MM.1S (cell line): ENCODE measurements at regions not wholly inside any gene's neighbourhood (a gene's known extent, or its start where the extent isn't known, plus 50 kb on each side); places are given as distances from the start of the nearest gene placed in this dataset.
"Not testable (repeated sequence)": the region's sequence is repeated elsewhere in the genome, so short reads cannot be mapped to it uniquely, and the experiment has no call there.

Experiments
- DNase-seq: peaks from one replicate; pipeline ENCODE4 v3.0.0-alpha.2; 2015
- H2AFZ ChIP-seq: fragments of 300-600 bp; sonication (generic); 2 replicates; pipeline ENCODE4 v1.6.0; 2016; ENCODE audit warnings: antibody characterized with exemption, low read length
- H3F3A ChIP-seq: fragments of 300-600 bp; sonication (generic); 2 replicates; pipeline ENCODE4 v1.6.1; 2016; ENCODE audit warnings: mild to moderate bottlenecking, antibody characterized with exemption, low read length, moderate library complexity, mixed read lengths; ENCODE audit not compliant: insufficient read depth
- H3K27ac ChIP-seq: fragments of 300-600 bp; sonication (generic); 2 replicates; pipeline ENCODE4 v1.5.1; 2016; ENCODE audit warnings: mild to moderate bottlenecking, low read length
- H3K27me3 ChIP-seq: fragments of 300-600 bp; sonication (generic); replicated peaks from 2 replicates; pipeline ENCODE4 v1.6.0; 2016; ENCODE audit warnings: low read length; ENCODE audit not compliant: insufficient read depth
- H3K36me3 ChIP-seq: fragments of 300-600 bp; sonication (generic); replicated peaks from 2 replicates; pipeline ENCODE4 v1.6.1; 2016; ENCODE audit warnings: mild to moderate bottlenecking, low read length, mixed read lengths; ENCODE audit not compliant: insufficient read depth
- H3K4me1 ChIP-seq: fragments of 300-600 bp; sonication (generic); 2 replicates; pipeline ENCODE4 v1.6.1; 2016; ENCODE audit warnings: low read length, mixed read lengths
- H3K4me2 ChIP-seq: fragments of 300-600 bp; sonication (generic); 2 replicates; pipeline ENCODE4 v1.6.0; 2016; ENCODE audit warnings: low read depth, low read length
- H3K4me3 ChIP-seq: fragments of 300-600 bp; sonication (generic); 2 replicates; pipeline ENCODE4 v1.5.1; 2016; ENCODE audit warnings: low read length, mixed read lengths
- H3K79me2 ChIP-seq: fragments of 300-600 bp; sonication (generic); 2 replicates; pipeline ENCODE4 v1.6.1; 2016; ENCODE audit warnings: mixed run types, low read length, mixed read lengths
- H3K9ac ChIP-seq: fragments of 300-600 bp; sonication (generic); 2 replicates; pipeline ENCODE4 v1.6.1; 2016; ENCODE audit warnings: low read length, mixed read lengths
- H3K9me2 ChIP-seq: fragments of 300-600 bp; sonication (generic); replicated peaks from 2 replicates; pipeline ENCODE4 v1.6.1; 2016; ENCODE audit warnings: mild to moderate bottlenecking, low read length, mixed read lengths; ENCODE audit not compliant: insufficient read depth
- H3K9me3 ChIP-seq: fragments of 300-600 bp; sonication (generic); replicated peaks from 2 replicates; pipeline ENCODE4 v1.6.1; 2016; ENCODE audit warnings: mild to moderate bottlenecking, low read length, mixed read lengths; ENCODE audit not compliant: insufficient read depth
- H4K20me1 ChIP-seq: fragments of 300-600 bp; sonication (generic); 2 replicates; pipeline ENCODE4 v1.6.1; 2016; ENCODE audit warnings: mild to moderate bottlenecking, low read length, moderate library complexity, mixed read lengths; ENCODE audit not compliant: insufficient read depth
- CTCF ChIP-seq: fragments of 300-600 bp; sonication (generic); IDR thresholded peaks from 2 replicates; pipeline ENCODE4 v1.5.1; 2016; ENCODE audit warnings: antibody characterized with exemption, low read length, mixed read lengths
- EZH2 ChIP-seq: fragments of 300-600 bp; sonication (generic); optimal IDR thresholded peaks from 2 replicates; pipeline ENCODE3; 2017; ENCODE audit warnings: low read depth, mild to moderate bottlenecking, antibody characterized with exemption, low read length, mixed read lengths
- EZH2phosphoT487 ChIP-seq: fragments of 300-600 bp; sonication (generic); IDR thresholded peaks from 2 replicates; pipeline ENCODE4 v1.6.1; 2018; ENCODE audit warnings: antibody characterized with exemption, low read length

DNA sequence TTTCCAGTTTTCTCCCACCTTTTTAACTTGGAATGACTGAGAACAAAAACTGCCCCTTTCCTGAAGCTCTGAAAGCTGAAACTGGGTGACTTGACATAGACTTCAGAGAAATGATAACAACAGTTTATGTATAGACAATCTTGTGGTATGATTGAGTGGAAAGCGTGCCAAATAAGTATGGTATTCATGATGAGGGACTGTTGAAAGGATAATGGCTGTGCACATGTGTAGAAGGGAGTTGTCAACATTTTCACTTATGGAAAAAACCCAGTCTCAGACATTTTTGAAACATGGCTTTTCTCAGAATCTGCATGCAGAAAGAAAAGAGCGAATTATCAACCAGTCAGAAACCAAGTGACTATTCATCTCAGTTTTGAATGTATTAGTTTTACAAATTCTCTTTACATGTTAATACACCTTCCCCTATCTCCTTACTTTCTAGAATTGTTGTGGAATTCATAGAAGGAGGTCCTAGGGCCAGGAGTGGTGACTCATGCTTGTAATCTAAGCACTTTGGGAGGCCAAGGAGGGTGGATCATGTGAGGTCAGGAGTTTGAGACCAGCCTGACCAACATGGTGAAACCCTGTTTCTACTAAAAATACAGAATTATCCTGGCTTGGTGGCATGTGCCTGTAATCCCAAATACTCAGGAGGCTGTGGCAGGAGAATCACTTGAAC lies 261.2 kb downstream of the S1PR1 start:
- TF ChIP-seq EZH2: no peak
- no peak for TF ChIP-seq EZH2phosphoT487
- TF ChIP-seq CTCF: no peak
- DNase-seq: no peak
- H3K9me2 ChIP-seq: no peaks in the 10 kb centered on the region

DNA sequence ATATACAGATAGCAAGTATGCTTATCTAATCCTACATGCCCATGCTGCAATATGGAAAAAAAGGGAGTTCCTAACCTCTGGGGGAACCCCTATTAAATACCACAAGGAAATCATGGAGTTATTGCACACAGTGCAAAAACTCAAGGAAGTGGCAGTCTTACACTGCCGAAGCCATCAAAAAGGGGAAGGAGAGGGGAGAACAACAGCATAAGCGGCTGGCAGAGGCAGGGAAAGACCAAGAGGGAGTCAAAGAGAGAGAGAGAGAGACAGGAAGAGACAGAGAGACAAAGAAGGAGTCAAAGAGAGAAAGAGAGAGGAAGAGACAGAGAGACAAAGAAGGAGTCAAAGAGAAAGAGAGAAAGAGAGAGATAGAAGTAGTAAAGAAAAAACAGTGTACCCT lies 267.3 kb downstream of the S1PR1 start:
- not testable (repeated sequence) for H3K27me3 ChIP-seq, H3K4me1 ChIP-seq, H3F3A ChIP-seq, H3K9me3 ChIP-seq, H3K4me2 ChIP-seq, H4K20me1 ChIP-seq, H3K9me2 ChIP-seq, H3K9ac ChIP-seq, H3K27ac ChIP-seq, H2AFZ ChIP-seq, DNase-seq, H3K4me3 ChIP-seq, H3K36me3 ChIP-seq, H3K79me2 ChIP-seq

More for the DNA sequence above, 261.2 kb downstream of the S1PR1 start:
- no peaks in the 10 kb centered on the region for H3K79me2 ChIP-seq
- H3K27ac ChIP-seq: no peak overlapping the region
- H3K4me2 ChIP-seq: no peak overlapping the region
- no peak overlapping the region for H3K4me3 ChIP-seq
- H2AFZ ChIP-seq: no peak overlapping the region
- no peaks in the 10 kb centered on the region for H3K4me1 ChIP-seq
- H3K27me3 ChIP-seq: no peaks in the 10 kb centered on the region
- no peaks in the 10 kb centered on the region for H3F3A ChIP-seq
- no peaks in the 10 kb centered on the region for H4K20me1 ChIP-seq
- H3K36me3 ChIP-seq: no peaks in the 10 kb centered on the region
- no peaks in the 10 kb centered on the region for H3K9me3 ChIP-seq
- H3K9ac ChIP-seq: no peak overlapping the region

DNA sequence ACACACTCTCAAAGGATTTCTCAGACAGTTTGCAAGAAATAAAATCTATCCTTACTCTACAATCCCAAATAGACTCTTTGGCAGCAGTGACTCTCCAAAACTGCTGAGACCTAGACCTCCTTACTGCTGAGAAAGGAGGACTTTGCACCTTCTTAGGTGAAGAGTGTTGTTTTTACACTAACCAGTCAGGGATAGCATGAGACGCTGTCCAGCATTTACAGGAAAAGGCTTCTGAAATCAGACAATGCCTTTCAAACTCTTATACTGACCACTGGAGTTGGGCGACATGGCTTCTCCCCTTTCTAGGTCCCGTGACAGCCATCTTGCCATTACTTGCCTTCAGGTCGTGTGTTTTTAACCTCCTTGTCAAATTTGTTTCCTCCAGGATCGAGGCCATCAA lies 268.4 kb downstream of the S1PR1 start:
- DNase-seq, H3F3A ChIP-seq, H3K9me2 ChIP-seq, H3K9me3 ChIP-seq, H3K79me2 ChIP-seq, H2AFZ ChIP-seq, H3K4me3 ChIP-seq, H3K36me3 ChIP-seq, H3K27me3 ChIP-seq, H4K20me1 ChIP-seq, H3K9ac ChIP-seq, H3K4me2 ChIP-seq, H3K27ac ChIP-seq, H3K4me1 ChIP-seq: not testable (repeated sequence)

DNA sequence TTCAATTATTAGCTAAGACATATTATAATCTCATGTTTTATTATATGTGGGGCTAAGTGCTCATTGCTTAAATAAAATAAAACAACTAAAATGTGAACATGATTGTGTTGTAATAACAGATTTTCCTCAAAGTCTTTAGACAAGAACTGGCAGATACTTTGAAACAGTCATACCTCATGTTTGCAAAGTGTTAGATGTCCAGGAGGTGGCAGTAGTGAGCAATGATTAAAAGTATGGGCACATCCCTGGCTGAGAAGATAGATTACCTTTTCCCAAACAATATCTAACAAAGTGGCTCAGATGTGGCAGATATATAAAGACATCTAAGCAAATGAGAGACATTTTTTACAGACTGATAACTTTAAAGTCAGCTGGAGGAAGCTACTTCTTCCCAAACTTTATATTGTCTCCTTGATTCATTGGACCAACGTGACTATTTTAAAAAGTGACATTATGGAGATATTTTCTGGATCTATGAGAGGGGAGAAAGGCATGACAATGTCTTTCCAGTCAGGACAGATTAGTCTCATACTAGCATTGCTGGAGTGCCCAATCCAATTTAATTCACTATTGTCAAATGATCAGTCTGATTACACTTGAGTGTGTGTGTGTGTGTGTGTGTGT lies 269.8 kb downstream of the S1PR1 start:
- H2AFZ ChIP-seq: no peak overlapping the region
- H3K4me1 ChIP-seq: no peaks in the 10 kb centered on the region
- DNase-seq: peak; percentile 20
- no peaks in the 10 kb centered on the region for H3K27me3 ChIP-seq
- no peak overlapping the region for H3K27ac ChIP-seq
- H3K36me3 ChIP-seq: no peaks in the 10 kb centered on the region
- no peaks in the 10 kb centered on the region for H3F3A ChIP-seq
- H3K79me2 ChIP-seq: no peaks in the 10 kb centered on the region
- H3K4me3 ChIP-seq: no peak overlapping the region
- no peaks in the 10 kb centered on the region for H3K9me2 ChIP-seq
- H3K9me3 ChIP-seq: no peaks in the 10 kb centered on the region
- no peak overlapping the region for H3K9ac ChIP-seq
- no peak overlapping the region for H3K4me2 ChIP-seq
- no peaks in the 10 kb centered on the region for H4K20me1 ChIP-seq
- TF ChIP-seq EZH2 (no peak), CTCF (peak; percentile 61), EZH2phosphoT487 (no peak)
